GM12878 (cell line): ENCODE measurements at regions not wholly inside any gene's neighbourhood (a gene's known extent, or its start where the extent isn't known, plus 50 kb on each side); places are given as distances from the start of the nearest gene placed in this dataset.

Experiments
- ATAC-seq: fragments of 200-7000 bp; cut with Tn5 transposase; 3 replicates; pipeline ENCODE4 v1.9.1; 2020; ENCODE audit warnings: mild to moderate bottlenecking, moderate library complexity
- BruUV-seq: library from RNA; stranded (reverse); fragments of 400-500 nt; replicated peaks from 2 replicates; lab custom pipeline; 2021; lab: Mats Ljungman, UMichigan
- CTCF ChIA-PET: fragments of 300-600 bp; sonication (Branson Sonifier 250); formaldehyde crosslinking; extraction: SDS; loops from one replicate; lab custom pipeline; 2021; ENCODE audit warnings: inconsistent platforms; lab: Yijun Ruan, JAX
- POLR2A ChIA-PET: fragments of 350-600 bp; formaldehyde crosslinking; extraction: SDS; loops from one replicate; lab custom pipeline; 2021; ENCODE audit warnings: inconsistent platforms; lab: Charles Lee
- RAD21 ChIA-PET: fragments of 300-600 bp; sonication (Branson Sonifier 250); formaldehyde crosslinking; loops from one replicate; lab custom pipeline; 2023; ENCODE audit warnings: antibody characterized with exemption; ENCODE audit not compliant: unreplicated experiment; lab: Charles Lee
- SMC1A ChIA-PET: fragments of 300-600 bp; sonication (Branson Sonifier 250); formaldehyde crosslinking; loops from one replicate; lab custom pipeline; 2023; ENCODE audit not compliant: unreplicated experiment, uncharacterized antibody; lab: Charles Lee
- DNase-seq: peaks from one replicate; pipeline ENCODE4 v3.0.0-alpha.2; 2011; ENCODE audit warnings: low read depth, low spot score
- FAIRE-seq: peaks from 3 replicates; lab custom pipeline; 2011; peaks lifted over from hg19 to GRCh38; lab: Jason Lieb, UNC
- H2AFZ ChIP-seq: 2 replicates; pipeline ENCODE4 v1.6.0; 2011; ENCODE audit warnings: low read depth, low read length, control low read depth; ENCODE audit not compliant: control insufficient read depth
- H3K27ac ChIP-seq: 2 replicates; pipeline ENCODE4 v1.5.1; 2011; ENCODE audit warnings: control low read depth; ENCODE audit not compliant: control insufficient read depth, insufficient read depth
- H3K27me3 ChIP-seq, 2 experiments: replicated peaks in 1 of 2; 2 replicates each; pipeline versions ENCODE4 v1.6.0 to v1.6.1; 2011; ENCODE audit warnings: low read length in 1 of 2; ENCODE audit not compliant: control insufficient read depth in 2 of 2, insufficient read depth in 2 of 2
- H3K36me3 ChIP-seq, 2 experiments: 2 replicates each; pipeline ENCODE4 v1.5.1; 2011; ENCODE audit warnings: low read length in 1 of 2; ENCODE audit not compliant: control insufficient read depth in 2 of 2, insufficient read depth in 2 of 2
- H3K4me1 ChIP-seq: 2 replicates; pipeline ENCODE4 v1.6.1; 2011; ENCODE audit warnings: mild to moderate bottlenecking, low read length, moderate library complexity, mixed read lengths; ENCODE audit not compliant: control insufficient read depth, insufficient read depth
- H3K4me2 ChIP-seq: 2 replicates; pipeline ENCODE4 v1.6.0; 2011; ENCODE audit warnings: control low read depth; ENCODE audit not compliant: control insufficient read depth, insufficient read depth
- H3K4me3 ChIP-seq: fragments of 200-600 bp; sonication (generic); 2 replicates; pipeline ENCODE4 v1.5.1; 2016
- H3K79me2 ChIP-seq: 2 replicates; pipeline ENCODE4 v1.6.0; 2011; ENCODE audit warnings: low read length; ENCODE audit not compliant: control insufficient read depth, insufficient read depth
- H3K9ac ChIP-seq: 2 replicates; pipeline ENCODE4 v1.8.0; 2011; ENCODE audit warnings: low read length, control low read depth, mixed read lengths; ENCODE audit not compliant: control insufficient read depth, insufficient read depth
- H3K9me3 ChIP-seq: replicated peaks from 3 replicates; pipeline ENCODE4 v1.5.1; 2011; ENCODE audit warnings: mild to moderate bottlenecking, low read length; ENCODE audit not compliant: control insufficient read depth, insufficient read depth
- H4K20me1 ChIP-seq: 2 replicates; pipeline ENCODE4 v1.6.0; 2011; ENCODE audit not compliant: control insufficient read depth, insufficient read depth
- CHD2 ChIP-seq: IDR thresholded peaks from 2 replicates; pipeline ENCODE4 v1.6.1; 2011; ENCODE audit warnings: low read depth, low read length, improper control_type of control experiment, borderline replicate concordance
- EGR1 ChIP-seq, 2 experiments: IDR thresholded peaks; 1 replicate in 1 of 2; 2 replicates in 1 of 2; pipeline ENCODE4 v1.6.1; 2011 to 2012; ENCODE audit warnings: low read depth in 2 of 2, low read length in 2 of 2, borderline replicate concordance in 1 of 2, mild to moderate bottlenecking in 1 of 2, moderate library complexity in 1 of 2
- LARP7 ChIP-seq: fragments of 450-650 bp; IDR thresholded peaks from 2 replicates; pipeline ENCODE4 v1.6.1; 2017; ENCODE audit warnings: mild to moderate bottlenecking
- MAX ChIP-seq: IDR thresholded peaks from 2 replicates; pipeline ENCODE4 v1.6.1; 2012; ENCODE audit warnings: low read depth, low read length, improper control_type of control experiment
- NKRF ChIP-seq: fragments of 450-650 bp; conservative IDR thresholded peaks from 2 replicates; pipeline ENCODE4 v1.6.1; 2017; ENCODE audit warnings: mild to moderate bottlenecking, moderate library complexity
- RCOR1 ChIP-seq: conservative IDR thresholded peaks from 2 replicates; pipeline ENCODE4 v1.6.1; 2012; ENCODE audit warnings: low read depth, low read length, improper control_type of control experiment
- RUNX3 ChIP-seq: IDR thresholded peaks from 2 replicates; pipeline ENCODE4 v1.6.1; 2012; ENCODE audit warnings: low read length, inconsistent platforms
- SMARCA5 ChIP-seq: fragments of 450-650 bp; IDR thresholded peaks from 2 replicates; pipeline ENCODE4 v1.6.1; 2017; ENCODE audit warnings: mild to moderate bottlenecking
- USF2 ChIP-seq: IDR thresholded peaks from 2 replicates; pipeline ENCODE4 v1.6.1; 2011; ENCODE audit warnings: low read depth, low read length, improper control_type of control experiment, borderline replicate concordance
- ZNF384 ChIP-seq: IDR thresholded peaks from 2 replicates; pipeline ENCODE4 v1.6.1; 2012; ENCODE audit warnings: low read depth, mild to moderate bottlenecking, low read length, improper control_type of control experiment, borderline replicate concordance
- WGBS: methylation state at CpG from one replicate; pipeline ENCODE4 v1.1.6; 2016; ENCODE audit warnings: low lambda C conversion rate; ENCODE audit not compliant: insufficient replicate concordance, insufficient coverage; ENCODE audit errors: missing lambda C conversion rate; 5-methylcytosine and 5-hydroxymethylcytosine counted together
- in situ Hi-C: fragments of 300-500 bp; cut with MboI; formaldehyde crosslinking; loops from 9 replicates; pipeline ENCODE4 v1.14.3; 2018; ENCODE audit warnings: mixed read lengths
- intact Hi-C: fragments of 100-400 bp; cut with micrococcal nuclease; formaldehyde crosslinking; loops from one replicate; pipeline ENCODE4 v1.14.2; 2022; ENCODE audit not compliant: unreplicated experiment

GRCh38 chr14:81594012-81594411 is 60.4 kb upstream of the SEL1L start:
- intact Hi-C loops (no loop called here), in situ Hi-C loops (no loop called here)
- Histone ChIP-seq H3K9ac (no peak overlapping the region), H3K27ac (no peak overlapping the region), H3K4me2 (no peak overlapping the region), H3K36me3 (no peaks in the 10 kb centered on the region), H4K20me1 (no peaks in the 10 kb centered on the region), H2AFZ (no peak overlapping the region), H3K9me3 (no peaks in the 10 kb centered on the region), H3K27me3 (no peaks in the 10 kb centered on the region; a peak in 1 of 4 replicates), H3K4me3 (no peak overlapping the region), H3K79me2 (no peaks in the 10 kb centered on the region), H3K4me1 (no peaks in the 10 kb centered on the region)
- ChIA-PET POLR2A (no interaction called here), RAD21 (no interaction called here), CTCF (no interaction called here), SMC1A (no interaction called here)
- TF ChIP-seq RUNX3 (no peak), SMARCA5 (no peak), USF2 (no peak), NKRF (no peak), EGR1 (IDR thresholded peaks at IDR 0.05; ENCODE audit: borderline replicate concordance in 1 of 2, low read depth in 2 of 2, low read length in 2 of 2) (no peak), MAX (no peak), CHD2 (no peak), ZNF384 (no peak), RCOR1 (no peak), LARP7 (no peak)
- WGBS, result 20% methylated on average over 6 of the region's 6 CpGs
- BruUV-seq, result no TSS peak
- no peak for ATAC-seq
- no peak for DNase-seq
- FAIRE-seq, result no peak
